Loucy (cell line): ENCODE measurements at regions not wholly inside any gene's neighbourhood (a gene's known extent, or its start where the extent isn't known, plus 50 kb on each side); places are given as distances from the start of the nearest gene placed in this dataset.
"Not testable (repeated sequence)": the region's sequence is repeated elsewhere in the genome, so short reads cannot be mapped to it uniquely, and the experiment has no call there.

ENCODE experiments used
- EZH2phosphoT487 ChIP-seq: fragments of 200-600 bp; IDR thresholded peaks from 2 replicates; pipeline ENCODE4 v1.6.1; 2018; ENCODE audit warnings: antibody characterized with exemption, mild to moderate bottlenecking, moderate library complexity, borderline replicate concordance
- TF ChIP-seq, protein P1 (sequence below): fragments of 200-600 bp; sonication (generic); conservative IDR thresholded peaks from 2 replicates; pipeline ENCODE4 v1.5.1; 2014; ENCODE audit warnings: mild to moderate bottlenecking, antibody characterized with exemption, low read length

DNA sequence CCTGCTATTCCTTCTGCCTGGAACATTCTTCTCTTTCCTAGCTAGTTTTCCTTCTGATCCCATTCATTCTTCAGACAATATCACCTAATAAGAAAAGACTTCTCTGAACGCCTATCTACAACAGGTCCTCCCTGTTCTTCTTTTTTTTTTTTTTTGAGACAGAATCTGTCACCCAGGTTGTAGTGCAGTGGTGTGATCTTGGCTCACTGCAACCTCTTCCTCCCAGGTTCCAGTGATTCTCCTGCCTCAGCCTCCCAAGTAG, 208.3 kb downstream of the BCAS1 start:
- TF ChIP-seq, protein P1, sequence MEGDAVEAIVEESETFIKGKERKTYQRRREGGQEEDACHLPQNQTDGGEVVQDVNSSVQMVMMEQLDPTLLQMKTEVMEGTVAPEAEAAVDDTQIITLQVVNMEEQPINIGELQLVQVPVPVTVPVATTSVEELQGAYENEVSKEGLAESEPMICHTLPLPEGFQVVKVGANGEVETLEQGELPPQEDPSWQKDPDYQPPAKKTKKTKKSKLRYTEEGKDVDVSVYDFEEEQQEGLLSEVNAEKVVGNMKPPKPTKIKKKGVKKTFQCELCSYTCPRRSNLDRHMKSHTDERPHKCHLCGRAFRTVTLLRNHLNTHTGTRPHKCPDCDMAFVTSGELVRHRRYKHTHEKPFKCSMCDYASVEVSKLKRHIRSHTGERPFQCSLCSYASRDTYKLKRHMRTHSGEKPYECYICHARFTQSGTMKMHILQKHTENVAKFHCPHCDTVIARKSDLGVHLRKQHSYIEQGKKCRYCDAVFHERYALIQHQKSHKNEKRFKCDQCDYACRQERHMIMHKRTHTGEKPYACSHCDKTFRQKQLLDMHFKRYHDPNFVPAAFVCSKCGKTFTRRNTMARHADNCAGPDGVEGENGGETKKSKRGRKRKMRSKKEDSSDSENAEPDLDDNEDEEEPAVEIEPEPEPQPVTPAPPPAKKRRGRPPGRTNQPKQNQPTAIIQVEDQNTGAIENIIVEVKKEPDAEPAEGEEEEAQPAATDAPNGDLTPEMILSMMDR: not testable (repeated sequence)
- not testable (repeated sequence) for TF ChIP-seq EZH2phosphoT487
